Suprapubic skin (tissue), 4 donors: ENCODE measurements at regions not wholly inside any gene's neighbourhood (a gene's known extent, or its start where the extent isn't known, plus 50 kb on each side); places are given as distances from the start of the nearest gene placed in this dataset.

Source experiments
- DNase-seq, 2 donors: peaks; one replicate each; pipeline ENCODE4 v3.0.0-alpha.2; 2019; ENCODE audit warnings: low spot score in 2 of 2
- H3K27ac ChIP-seq: fragments of 200-600 bp; sonication (generic); one replicate; pipeline ENCODE4 v1.5.1; 2019
- H3K27me3 ChIP-seq: fragments of 200-600 bp; sonication (generic); one replicate; pipeline ENCODE4 v1.5.1; 2019
- H3K36me3 ChIP-seq: fragments of 200-600 bp; sonication (generic); one replicate; pipeline ENCODE4 v1.5.1; 2019
- H3K4me1 ChIP-seq: fragments of 200-600 bp; sonication (generic); one replicate; pipeline ENCODE4 v1.5.1; 2019
- H3K4me3 ChIP-seq: fragments of 200-600 bp; sonication (generic); one replicate; pipeline ENCODE4 v1.5.1; 2019; ENCODE audit warnings: mild to moderate bottlenecking
- H3K9me3 ChIP-seq: fragments of 200-600 bp; sonication (generic); one replicate; pipeline ENCODE4 v1.5.1; 2019
- EP300 ChIP-seq: sonication (generic); formaldehyde crosslinking; IDR thresholded peaks from one replicate; pipeline ENCODE4 v1.6.1; 2017; ENCODE audit warnings: antibody characterized with exemption
- POLR2A ChIP-seq, 2 donors: fragments of 450-650 bp; IDR thresholded peaks; one replicate each; pipeline ENCODE4 v1.6.1; 2017; ENCODE audit warnings: antibody characterized with exemption in 2 of 2, mild to moderate bottlenecking in 2 of 2, moderate library complexity in 2 of 2
- POLR2AphosphoS5 ChIP-seq, 3 donors: sonication (generic); formaldehyde crosslinking; IDR thresholded peaks; one replicate each; pipeline ENCODE4 v1.6.1; 2017; ENCODE audit warnings: antibody characterized with exemption in 3 of 3
- WGBS: methylation state at CpG from one replicate; pipeline ENCODE4 v1.1.5; 2018; 5-methylcytosine and 5-hydroxymethylcytosine counted together
- TF ChIP-seq, protein P1 (sequence below), 2 donors: fragments of 200-600 bp in 1 of 2; fragments of 450-650 bp in 1 of 2; sonication (generic) in 1 of 2; IDR thresholded peaks; one replicate each; pipeline ENCODE4 v1.5.1; 2016 to 2019; ENCODE audit warnings: antibody characterized with exemption in 2 of 2, mild to moderate bottlenecking in 1 of 2, moderate library complexity in 1 of 2

DNA sequence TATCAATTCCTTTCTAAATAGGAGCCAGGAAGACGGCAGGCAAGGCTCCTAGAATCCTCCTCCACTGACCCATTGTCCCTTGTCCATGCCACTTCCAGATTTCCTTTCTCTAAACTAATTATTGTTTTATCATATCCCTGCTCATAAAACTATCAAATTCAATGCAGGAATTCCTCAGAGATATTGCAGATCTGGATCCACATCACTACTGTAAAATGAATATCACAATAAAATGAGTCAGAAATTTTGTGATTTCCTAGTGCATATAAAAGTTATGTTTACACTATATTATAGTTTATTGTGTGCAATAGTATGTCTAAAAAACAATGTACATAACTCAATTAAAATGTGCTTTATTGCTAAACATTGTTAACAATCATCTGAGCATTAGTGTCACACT is 498.7 kb upstream of the NEGR1 start:
- no peaks in the 10 kb centered on the region for H3K4me1 ChIP-seq
- WGBS = 78% methylated on average over 1 of the region's 1 CpG

DNA sequence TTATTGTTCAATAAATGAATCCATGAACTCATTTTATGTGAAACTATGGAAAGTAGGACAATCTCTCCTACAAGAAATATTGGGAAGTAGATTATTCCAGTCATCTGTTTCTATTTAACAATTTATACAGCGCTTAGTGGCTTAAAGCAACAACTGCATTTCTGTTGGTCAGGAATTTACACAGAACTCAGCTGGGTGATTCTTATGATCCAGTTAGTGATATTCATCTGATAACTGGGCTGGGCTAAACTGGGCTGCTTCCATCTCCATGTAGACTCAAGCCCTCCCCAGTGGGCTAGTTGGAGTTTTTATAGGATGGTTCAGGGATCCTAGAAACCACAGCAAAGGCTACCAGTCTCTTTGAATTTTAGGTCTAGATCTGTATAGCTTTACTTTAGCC is 497.9 kb upstream of the NEGR1 start:
- Histone ChIP-seq H3K4me1 (no peaks in the 10 kb centered on the region), H3K27me3 (no peaks in the 10 kb centered on the region), H3K4me3 (no peak overlapping the region), H3K27ac (no peak overlapping the region), H3K9me3 (no peaks in the 10 kb centered on the region), H3K36me3 (no peaks in the 10 kb centered on the region)
- TF ChIP-seq EP300 = no peak
- TF ChIP-seq POLR2A (IDR thresholded peaks at IDR 0.05) = no peak
- TF ChIP-seq POLR2AphosphoS5 (IDR thresholded peaks at IDR 0.05) = no peak
- TF ChIP-seq, protein P1, sequence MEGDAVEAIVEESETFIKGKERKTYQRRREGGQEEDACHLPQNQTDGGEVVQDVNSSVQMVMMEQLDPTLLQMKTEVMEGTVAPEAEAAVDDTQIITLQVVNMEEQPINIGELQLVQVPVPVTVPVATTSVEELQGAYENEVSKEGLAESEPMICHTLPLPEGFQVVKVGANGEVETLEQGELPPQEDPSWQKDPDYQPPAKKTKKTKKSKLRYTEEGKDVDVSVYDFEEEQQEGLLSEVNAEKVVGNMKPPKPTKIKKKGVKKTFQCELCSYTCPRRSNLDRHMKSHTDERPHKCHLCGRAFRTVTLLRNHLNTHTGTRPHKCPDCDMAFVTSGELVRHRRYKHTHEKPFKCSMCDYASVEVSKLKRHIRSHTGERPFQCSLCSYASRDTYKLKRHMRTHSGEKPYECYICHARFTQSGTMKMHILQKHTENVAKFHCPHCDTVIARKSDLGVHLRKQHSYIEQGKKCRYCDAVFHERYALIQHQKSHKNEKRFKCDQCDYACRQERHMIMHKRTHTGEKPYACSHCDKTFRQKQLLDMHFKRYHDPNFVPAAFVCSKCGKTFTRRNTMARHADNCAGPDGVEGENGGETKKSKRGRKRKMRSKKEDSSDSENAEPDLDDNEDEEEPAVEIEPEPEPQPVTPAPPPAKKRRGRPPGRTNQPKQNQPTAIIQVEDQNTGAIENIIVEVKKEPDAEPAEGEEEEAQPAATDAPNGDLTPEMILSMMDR (IDR thresholded peaks at IDR 0.05) = no peak
- 88% methylated on average over 1 of the region's 1 CpG for WGBS
- DNase-seq = no peak

More for the DNA sequence above, 498.7 kb upstream of the NEGR1 start:
- H3K36me3 ChIP-seq = no peaks in the 10 kb centered on the region
- no peak overlapping the region for H3K27ac ChIP-seq
- no peak for DNase-seq
- TF ChIP-seq EP300 (no peak), POLR2AphosphoS5 (IDR thresholded peaks at IDR 0.05) (no peak), POLR2A (IDR thresholded peaks at IDR 0.05) (no peak)
- TF ChIP-seq, protein P1 (IDR thresholded peaks at IDR 0.05) = no peak
- no peaks in the 10 kb centered on the region for H3K27me3 ChIP-seq
- H3K4me3 ChIP-seq = no peak overlapping the region
- H3K9me3 ChIP-seq = no peaks in the 10 kb centered on the region

DNA sequence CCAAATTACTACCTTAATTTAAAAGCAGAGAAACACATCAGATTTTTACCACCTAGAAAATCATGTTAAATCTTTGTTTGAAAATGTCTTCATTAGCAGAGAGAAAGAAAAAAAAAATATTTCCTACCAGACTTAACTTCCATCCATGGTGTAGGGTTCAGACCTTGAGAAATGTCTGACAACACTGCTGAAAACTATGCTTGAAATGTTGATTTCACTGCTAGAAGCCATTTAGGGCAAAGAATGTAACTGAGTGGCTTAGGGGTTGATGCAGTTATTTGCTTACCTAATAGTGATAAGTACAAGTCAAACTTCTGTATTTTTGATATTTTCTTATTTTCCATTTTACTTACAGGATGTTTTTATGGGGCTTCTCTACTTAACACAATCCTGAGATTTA is 495.6 kb upstream of the NEGR1 start:
- DNase-seq = no peak
- TF ChIP-seq EP300 (no peak), POLR2A (IDR thresholded peaks at IDR 0.05) (no peak), POLR2AphosphoS5 (IDR thresholded peaks at IDR 0.05) (no peak)
- TF ChIP-seq, protein P1 (IDR thresholded peaks at IDR 0.05) = no peak
- Histone ChIP-seq H3K27me3 (no peaks in the 10 kb centered on the region), H3K4me1 (no peaks in the 10 kb centered on the region), H3K36me3 (no peaks in the 10 kb centered on the region), H3K4me3 (no peak overlapping the region), H3K27ac (no peak overlapping the region), H3K9me3 (no peaks in the 10 kb centered on the region)

DNA sequence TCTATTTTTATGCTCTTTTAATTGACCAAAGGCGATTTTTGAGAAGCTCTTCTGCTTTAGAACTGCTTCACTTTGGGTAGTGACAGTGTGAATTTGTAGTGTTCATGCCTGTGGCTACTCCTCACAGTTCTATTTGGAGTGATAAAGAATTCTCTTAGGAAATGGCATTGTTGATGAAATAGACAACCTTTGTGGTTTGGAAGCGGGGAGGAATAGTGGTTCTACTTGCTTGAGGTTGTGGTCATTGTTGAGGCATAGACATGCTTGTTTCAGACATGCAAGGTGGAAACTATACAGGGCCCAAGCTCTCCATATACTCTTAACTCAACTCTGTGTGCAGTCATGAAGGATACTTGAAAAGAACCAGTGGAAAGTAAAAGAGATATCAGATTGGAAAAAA is 481.1 kb upstream of the NEGR1 start:
- TF ChIP-seq POLR2A (IDR thresholded peaks at IDR 0.05) (no peak), EP300 (no peak), POLR2AphosphoS5 (IDR thresholded peaks at IDR 0.05) (no peak)
- TF ChIP-seq, protein P1 (IDR thresholded peaks at IDR 0.05) = no peak
- Histone ChIP-seq H3K27ac (no peak overlapping the region), H3K4me1 (no peaks in the 10 kb centered on the region), H3K4me3 (no peak overlapping the region), H3K27me3 (no peaks in the 10 kb centered on the region), H3K9me3 (no peaks in the 10 kb centered on the region), H3K36me3 (no peaks in the 10 kb centered on the region)
- WGBS = 77% methylated on average over 2 of the region's 2 CpGs
- DNase-seq = no peak

DNA sequence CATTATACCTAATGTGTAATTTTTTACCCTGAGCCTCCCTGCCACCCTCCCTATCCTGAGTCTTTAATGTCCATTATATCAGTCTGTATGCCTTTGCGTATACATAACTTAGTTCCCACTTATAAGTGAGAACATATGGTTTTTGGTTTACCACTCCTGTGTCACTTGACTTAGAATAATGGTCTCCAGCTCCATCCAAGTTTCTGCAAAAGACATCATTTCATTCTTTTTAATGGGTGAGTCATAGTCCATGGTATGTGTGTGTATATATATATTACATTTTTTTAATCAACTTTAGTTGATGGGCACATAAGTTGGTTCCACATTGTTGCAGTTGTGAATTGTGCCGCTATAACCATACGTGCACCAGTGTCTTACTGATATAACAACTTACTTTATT is 477.1 kb upstream of the NEGR1 start:
- Histone ChIP-seq H3K4me3 (no peak overlapping the region), H3K27me3 (no peaks in the 10 kb centered on the region), H3K4me1 (no peaks in the 10 kb centered on the region), H3K27ac (no peak overlapping the region), H3K9me3 (no peaks in the 10 kb centered on the region), H3K36me3 (no peaks in the 10 kb centered on the region)
- TF ChIP-seq POLR2AphosphoS5 (IDR thresholded peaks at IDR 0.05) (no peak), EP300 (no peak), POLR2A (IDR thresholded peaks at IDR 0.05) (no peak)
- TF ChIP-seq, protein P1 (IDR thresholded peaks at IDR 0.05) = no peak
- no peak for DNase-seq
- WGBS = 93% methylated on average over 3 of the region's 3 CpGs
